ENCODE measurements at regions not wholly inside any gene's neighbourhood (a gene's known extent, or its start where the extent isn't known, plus 50 kb on each side); places are given as distances from the start of the nearest gene placed in this dataset.

- no peak for TF ChIP-seq CTCF (conservative IDR thresholded peaks at IDR 0.05; ENCODE audit: low read length)
- no peak for TF ChIP-seq EZH2phosphoT487 (IDR thresholded peaks at IDR 0.05; ENCODE audit: borderline replicate concordance)
These were observed 446.5 kb downstream of the EDEM1 start for GRCh38 chr3:5633960-5634359.

Measured in Loucy (cell line).